ENCODE measurements at regions not wholly inside any gene's neighbourhood (a gene's known extent, or its start where the extent isn't known, plus 50 kb on each side); places are given as distances from the start of the nearest gene placed in this dataset.

- Histone ChIP-seq H4K8ac (ENCODE audit: extremely low read depth, insufficient read depth, low read length) (no peak overlapping the region), H3K56ac (replicated peaks; ENCODE audit: insufficient read length, low read depth, low read length) (no peak overlapping the region), H3K4me2 (ENCODE audit: insufficient read depth in 1 of 2, low read depth in 2 of 2, low read length in 2 of 2) (no peak overlapping the region), H2BK5ac (ENCODE audit: low read depth, low read length) (no peak overlapping the region), H4K5ac (ENCODE audit: insufficient read length, low read depth, low read length) (no peak overlapping the region), H3K23ac (ENCODE audit: insufficient read length) (no peak overlapping the region), H4K20me1 (replicated peaks in 1 of 2; ENCODE audit: control insufficient read depth in 1 of 2, insufficient read depth in 2 of 2, low read length in 2 of 2) (no peaks in the 10 kb centered on the region), H3K27me3 (replicated peaks in 1 of 4; ENCODE audit: control insufficient read depth in 3 of 4, extremely low read depth in 1 of 4, insufficient read depth in 3 of 4, low read length in 3 of 4) (no peaks in the 10 kb centered on the region), H3K9ac (replicated peaks in 1 of 4; ENCODE audit: extremely low read depth in 1 of 4, low read depth in 3 of 4, low read length in 3 of 4) (no peak overlapping the region), H3K14ac (ENCODE audit: insufficient read length) (no peak overlapping the region), H3K27ac (ENCODE audit: low read depth, low read length) (no peak overlapping the region), H3K9me3 (ENCODE audit: insufficient read depth in 2 of 2, low read depth in 1 of 2, low read length in 1 of 2) (peaks cover 9 to 15% of the 10 kb centered on the region in 2 experiments), H3K4me1 (replicated peaks in 1 of 4; ENCODE audit: control insufficient read depth in 3 of 4, insufficient read depth in 4 of 4, low read length in 3 of 4) (no peaks in the 10 kb centered on the region), H2AFZ (ENCODE audit: low read length) (no peak overlapping the region), H2BK12ac (ENCODE audit: low read depth, low read length) (no peak overlapping the region), H2AK5ac (ENCODE audit: low read depth, low read length) (no peak overlapping the region), H3K23me2 (ENCODE audit: low read depth, low read length) (no peaks in the 10 kb centered on the region), H3K4me3 (ENCODE audit: extremely low read depth in 1 of 4, insufficient read depth in 2 of 4, low read depth in 3 of 4, low read length in 4 of 4) (no peak overlapping the region), H3K79me1 (ENCODE audit: low read depth, low read length) (no peaks in the 10 kb centered on the region), H2BK20ac (ENCODE audit: low read length) (no peak overlapping the region), H3K18ac (ENCODE audit: extremely low read depth, low read length) (no peak overlapping the region), H2BK120ac (replicated peaks; ENCODE audit: low read depth, low read length) (no peak overlapping the region), H4K91ac (replicated peaks; ENCODE audit: insufficient read length, low read length) (no peak overlapping the region), H3K4ac (replicated peaks; ENCODE audit: insufficient read length, low read depth, low read length) (no peak overlapping the region), H3K36me3 (ENCODE audit: control insufficient read depth in 2 of 4, insufficient read depth in 4 of 4, low read length in 3 of 4) (0 out of 8 replicates have a peak, but pooled peaks cover 0 to 2% (median 0%) of the 10 kb centered on the region in 4 experiments), H3K79me2 (ENCODE audit: control insufficient read depth in 1 of 2, insufficient read depth in 2 of 2, low read length in 2 of 2) (no peaks in the 10 kb centered on the region), H2BK15ac (ENCODE audit: low read length) (no peak overlapping the region)
- ChIA-PET CTCF (ENCODE audit: partially characterized antibody) (interaction anchor here (0.6 kb wide), 1 partner anchor 607 kb away, joined by 3 read pairs; no protein-coding TSS in a partner anchor), POLR2A (ENCODE audit: partially characterized antibody) (no interaction called here)
- FAIRE-seq, result no peak
- DNase-seq (ENCODE audit: low read depth in 1 of 2, low spot score in 2 of 2), result no peak
- TF ChIP-seq CBX5 (IDR thresholded peaks at IDR 0.05; ENCODE audit: low read depth, low read length) (no peak), SIN3A (conservative IDR thresholded peaks at IDR 0.05 in 1 of 2, IDR thresholded peaks at IDR 0.05 in 1 of 2; ENCODE audit: low read depth in 1 of 2, low read length in 2 of 2) (no peak), TBP (IDR thresholded peaks at IDR 0.05; ENCODE audit: low read depth, low read length) (no peak), SUZ12 (IDR thresholded peaks at IDR 0.05; ENCODE audit: low read length) (no peak), SAP30 (IDR thresholded peaks at IDR 0.05; ENCODE audit: insufficient read depth, insufficient replicate concordance, low read length) (no peak), NANOG (IDR thresholded peaks at IDR 0.05; ENCODE audit: insufficient read depth, low read depth, low read length, poor library complexity, severe bottlenecking) (no peak), ZNF274 (IDR thresholded peaks at IDR 0.05; ENCODE audit: borderline replicate concordance, extremely low read depth, low read length) (no peak), KDM1A (IDR thresholded peaks at IDR 0.05; ENCODE audit: borderline replicate concordance, low read length) (no peak), JUN (IDR thresholded peaks at IDR 0.05; ENCODE audit: low read depth, low read length) (no peak), RAD21 (IDR thresholded peaks at IDR 0.05 in 1 of 2, conservative IDR thresholded peaks at IDR 0.05 in 1 of 2; ENCODE audit: low read depth in 2 of 2, low read length in 2 of 2) (no peak), TCF12 (IDR thresholded peaks at IDR 0.05; ENCODE audit: low read depth, low read length) (no peak), SIX5 (IDR thresholded peaks at IDR 0.05; ENCODE audit: low read depth, low read length) (no peak), ATF3 (IDR thresholded peaks at IDR 0.05; ENCODE audit: insufficient read depth, low read depth, low read length) (no peak)
Measured at GRCh38 chr1:172810480-172811175, 151.7 kb downstream of the FASLG start.

All from H1 (cell line).